Prostate gland (tissue), 2 donors: ENCODE measurements at regions not wholly inside any gene's neighbourhood (a gene's known extent, or its start where the extent isn't known, plus 50 kb on each side); places are given as distances from the start of the nearest gene placed in this dataset.
"Not testable (repeated sequence)": the region's sequence is repeated elsewhere in the genome, so short reads cannot be mapped to it uniquely, and the experiment has no call there.

Experiments used
- DNase-seq: peaks from one replicate; pipeline ENCODE4 v3.0.0-alpha.2; 2019; ENCODE audit warnings: low spot score
- H3K27ac ChIP-seq, 2 donors: fragments of 200-600 bp; sonication (generic); 2 replicates each; pipeline ENCODE4 v1.5.1; 2017 to 2019
- H3K27me3 ChIP-seq: fragments of 200-600 bp; sonication (generic); replicated peaks from 2 replicates; pipeline ENCODE4 v1.5.1; 2019; ENCODE audit not compliant: insufficient read depth
- H3K36me3 ChIP-seq, 2 donors: fragments of 200-600 bp; sonication (generic); 1 replicate in 1 of 2; 2 replicates in 1 of 2; pipeline versions ENCODE4 v1.5.1 to v1.8.1; 2017 to 2019
- H3K4me1 ChIP-seq: fragments of 200-600 bp; sonication (generic); replicated peaks from 2 replicates; pipeline ENCODE4 v1.5.1; 2019
- H3K4me3 ChIP-seq, 2 donors: fragments of 200-600 bp; sonication (generic); 2 replicates each; pipeline ENCODE4 v1.5.1; 2017 to 2019
- H3K9me3 ChIP-seq: fragments of 200-600 bp; sonication (generic); 2 replicates; pipeline ENCODE4 v1.5.1; 2017
- CTCF ChIP-seq, 4 experiments: fragments of 200-600 bp in 2 of 4; fragments of 450-650 bp in 2 of 4; sonication (generic) in 2 of 4; IDR thresholded peaks; 1 replicate in 3 of 4; 2 replicates in 1 of 4; pipeline ENCODE4 v1.5.1; 2016 to 2019; ENCODE audit warnings: antibody characterized with exemption in 4 of 4, mild to moderate bottlenecking in 2 of 4, moderate library complexity in 2 of 4
- POLR2A ChIP-seq: fragments of 450-650 bp; IDR thresholded peaks from one replicate; pipeline ENCODE4 v1.6.1; 2016; ENCODE audit warnings: antibody characterized with exemption, mild to moderate bottlenecking
- POLR2AphosphoS5 ChIP-seq: sonication (generic); formaldehyde crosslinking; IDR thresholded peaks from one replicate; pipeline ENCODE4 v1.6.1; 2017; ENCODE audit warnings: antibody characterized with exemption
- WGBS: methylation state at CpG from one replicate; pipeline ENCODE4 v1.1.5; 2018; 5-methylcytosine and 5-hydroxymethylcytosine counted together
- intact Hi-C: fragments of 100-400 bp; cut with DNase I; formaldehyde crosslinking; loops from one replicate; pipeline ENCODE4 v1.14.2; 2022

GRCh38 chrX:151084454-151084853 is 91.9 kb upstream of the GPR50 start:
- no peak for TF ChIP-seq POLR2A
- TF ChIP-seq CTCF (IDR thresholded peaks at IDR 0.05): no peak
- TF ChIP-seq POLR2AphosphoS5: no peak

GRCh38 chrX:151085207-151085606 is 91.2 kb upstream of the GPR50 start:
- intact Hi-C loops: no loop called here
- Histone ChIP-seq H3K9me3 (no peaks in the 10 kb centered on the region), H3K36me3 (no peaks in the 10 kb centered on the region), H3K4me1 (no peaks in the 10 kb centered on the region), H3K27me3 (no peaks in the 10 kb centered on the region), H3K27ac (no peak overlapping the region), H3K4me3 (no peak overlapping the region)
- WGBS: 93% methylated on average over 2 of the region's 3 CpGs
- no peak for TF ChIP-seq POLR2AphosphoS5
- no peak for TF ChIP-seq POLR2A
- no peak for TF ChIP-seq CTCF (IDR thresholded peaks at IDR 0.05)
- DNase-seq: no peak

More at GRCh38 chrX:151084454-151084853, 91.9 kb upstream of the GPR50 start:
- no peak for DNase-seq
- WGBS: 90% methylated on average over 1 of the region's 1 CpG
- H3K27ac ChIP-seq: no peak overlapping the region
- no peaks in the 10 kb centered on the region for H3K36me3 ChIP-seq
- intact Hi-C loops: no loop called here
- no peak overlapping the region for H3K4me3 ChIP-seq
- H3K9me3 ChIP-seq: no peaks in the 10 kb centered on the region
- H3K27me3 ChIP-seq: no peaks in the 10 kb centered on the region
- H3K4me1 ChIP-seq: no peaks in the 10 kb centered on the region

- 56% methylated on average over 3 of the region's 3 CpGs for WGBS
- H3K4me3 ChIP-seq: no peak overlapping the region
These were observed 88.2 kb upstream of the GPR50 start for GRCh38 chrX:151088221-151088620.

GRCh38 chrX:151099001-151099400 is 77.4 kb upstream of the GPR50 start:
- no peak overlapping the region for H3K4me3 ChIP-seq
- no peaks in the 10 kb centered on the region for H3K4me1 ChIP-seq
- no peaks in the 10 kb centered on the region for H3K36me3 ChIP-seq
- TF ChIP-seq POLR2AphosphoS5 (no peak), CTCF (IDR thresholded peaks at IDR 0.05) (no peak), POLR2A (no peak)
- H3K27me3 ChIP-seq: no peaks in the 10 kb centered on the region
- no peaks in the 10 kb centered on the region for H3K9me3 ChIP-seq
- 54% methylated on average over 6 of the region's 6 CpGs for WGBS
- DNase-seq: no peak
- H3K27ac ChIP-seq: no peak overlapping the region
- intact Hi-C loops: no loop called here

More at GRCh38 chrX:151088221-151088620, 88.2 kb upstream of the GPR50 start:
- H3K4me1 ChIP-seq: no peaks in the 10 kb centered on the region
- no peaks in the 10 kb centered on the region for H3K36me3 ChIP-seq
- no peak overlapping the region for H3K27ac ChIP-seq
- no peaks in the 10 kb centered on the region for H3K9me3 ChIP-seq
- no peaks in the 10 kb centered on the region for H3K27me3 ChIP-seq
- intact Hi-C loops: no loop called here
- DNase-seq: no peak
- TF ChIP-seq POLR2AphosphoS5 (no peak), CTCF (IDR thresholded peaks at IDR 0.05) (no peak), POLR2A (no peak)

- 50% methylated on average over 1 of the region's 1 CpG for WGBS
- H3K27me3 ChIP-seq: no peaks in the 10 kb centered on the region
- no peaks in the 10 kb centered on the region for H3K9me3 ChIP-seq
- no peaks in the 10 kb centered on the region for H3K36me3 ChIP-seq
- H3K27ac ChIP-seq: no peak overlapping the region
- no peak for DNase-seq
- no peaks in the 10 kb centered on the region for H3K4me1 ChIP-seq
- no peak for TF ChIP-seq POLR2AphosphoS5
- H3K4me3 ChIP-seq: no peak overlapping the region
- intact Hi-C loops: no loop called here
These were observed 75.6 kb upstream of the GPR50 start for GRCh38 chrX:151100799-151101198.

- H3K4me1 ChIP-seq, H3K9me3 ChIP-seq, H3K4me3 ChIP-seq, DNase-seq, intact Hi-C loops, H3K36me3 ChIP-seq, H3K27ac ChIP-seq, H3K27me3 ChIP-seq: not testable (repeated sequence)
- 93% methylated on average over 3 of the region's 3 CpGs for WGBS
These were observed 63.2 kb upstream of the GPR50 start for GRCh38 chrX:151113200-151113599.
